Urothelium cell line (cell line): ENCODE measurements at regions not wholly inside any gene's neighbourhood (a gene's known extent, or its start where the extent isn't known, plus 50 kb on each side); places are given as distances from the start of the nearest gene placed in this dataset.

Experiments
- DNase-seq: peaks from one replicate; pipeline ENCODE4 v3.0.0; 2011; ENCODE audit warnings: low spot score, mixed read lengths
- FAIRE-seq: peaks from 2 replicates; lab custom pipeline; 2011; peaks lifted over from hg19 to GRCh38; lab: Jason Lieb, UNC

DNA sequence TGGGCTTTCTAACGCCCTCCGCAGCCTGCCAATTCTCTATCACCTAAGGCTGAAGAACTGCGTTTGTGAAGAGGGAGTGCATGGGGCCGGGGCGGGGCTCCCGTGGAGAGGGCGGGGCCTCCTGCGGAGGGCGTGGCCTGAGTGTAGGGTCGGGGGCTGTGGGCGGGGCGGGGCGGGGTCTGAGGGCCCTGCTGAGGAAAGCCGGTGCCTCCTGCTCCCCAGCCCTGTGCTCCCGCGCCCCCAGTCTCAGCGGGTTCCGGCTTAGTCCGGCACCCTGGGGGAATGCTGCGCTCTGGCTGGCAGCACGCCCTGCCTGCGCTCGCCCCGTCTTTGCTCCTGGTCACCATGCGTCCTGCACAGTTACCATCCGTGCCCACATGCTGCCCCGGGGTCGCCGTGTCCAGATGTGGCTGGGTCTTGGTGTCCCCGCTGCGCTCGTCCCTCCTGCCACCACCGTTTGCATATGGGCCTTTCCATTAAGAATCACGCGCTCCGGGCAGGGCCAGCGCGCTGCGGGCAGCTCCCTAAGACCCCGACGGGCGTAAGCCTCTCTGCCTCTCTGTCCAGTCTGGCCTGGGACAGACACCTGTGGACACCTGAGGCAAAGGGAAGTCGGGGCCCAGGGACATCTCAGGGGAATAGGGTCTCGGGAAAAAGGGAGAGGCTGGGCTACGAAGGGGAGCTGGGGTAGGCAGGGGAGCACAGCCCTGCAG lies 144.0 kb upstream of the RET start:
- DNase-seq, result no peak
- peak; percentile 87 for FAIRE-seq

DNA sequence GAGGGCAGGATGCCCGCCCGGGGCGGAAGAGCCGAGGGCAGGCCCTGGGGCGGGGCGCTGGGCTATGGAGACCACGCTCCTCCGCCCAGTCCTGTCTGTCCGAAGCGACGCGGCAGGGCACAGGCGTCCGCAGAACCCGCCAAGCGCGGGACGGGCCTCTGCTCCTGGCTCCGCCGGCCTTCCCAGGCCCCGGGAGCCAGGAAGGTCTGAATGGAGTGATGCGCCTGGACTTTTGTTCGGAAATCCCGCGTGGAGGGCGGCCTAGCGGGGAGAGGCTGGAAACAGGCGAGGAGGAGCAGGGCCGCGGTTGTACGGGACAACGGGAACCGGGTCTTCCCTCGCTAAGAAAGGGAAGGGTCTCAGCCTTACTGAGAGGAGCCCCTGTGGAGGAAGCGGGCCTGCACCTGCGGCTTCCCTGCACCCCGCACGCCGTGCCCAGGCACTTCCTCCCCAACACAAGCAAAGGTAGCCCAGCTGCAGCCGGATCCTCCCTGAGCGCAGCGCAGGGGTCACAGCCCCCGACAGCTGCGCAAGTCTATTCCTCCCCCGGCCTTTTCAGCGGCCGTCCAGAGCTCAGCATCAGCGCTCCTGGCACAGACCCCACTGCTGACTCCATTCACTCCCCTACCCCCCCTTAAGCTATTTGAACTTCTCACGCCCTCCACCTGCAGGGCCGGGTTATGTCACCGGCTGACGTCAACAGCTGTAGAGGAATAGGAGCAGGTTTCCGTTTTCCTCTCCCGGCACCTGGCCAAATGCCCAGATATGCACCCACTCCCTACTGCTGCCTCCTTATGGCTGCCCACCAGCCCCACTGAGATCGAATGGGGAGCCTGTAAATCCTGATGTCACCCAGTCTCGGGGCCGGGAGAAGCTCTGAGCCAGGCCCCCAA lies 143.2 kb upstream of the RET start:
- FAIRE-seq, result no peak
- no peak for DNase-seq

DNA sequence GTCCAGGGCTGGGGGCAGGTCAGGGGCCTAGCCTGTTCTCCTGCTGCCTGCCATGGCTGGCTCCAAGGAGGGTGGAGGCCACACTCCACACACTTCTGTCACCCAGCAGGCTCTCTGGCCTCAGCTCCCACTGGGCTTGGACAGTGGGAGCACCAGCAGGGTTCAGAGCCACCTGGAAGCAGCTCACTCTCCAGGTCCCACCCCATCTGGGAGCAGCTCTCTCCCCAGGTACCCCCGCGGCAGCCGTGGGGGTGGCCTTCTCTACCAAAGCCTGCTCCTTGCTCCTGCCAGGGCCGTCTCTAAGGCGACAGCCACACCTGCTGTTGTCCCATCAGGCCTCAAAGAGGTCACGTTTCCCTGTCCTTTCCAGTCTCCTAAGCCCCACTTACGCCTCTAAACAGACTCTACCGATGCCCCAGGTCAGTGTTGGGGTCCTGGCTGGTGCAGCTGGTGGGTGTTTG lies 142.5 kb upstream of the RET start:
- peak; percentile 20 for FAIRE-seq
- no peak for DNase-seq

DNA sequence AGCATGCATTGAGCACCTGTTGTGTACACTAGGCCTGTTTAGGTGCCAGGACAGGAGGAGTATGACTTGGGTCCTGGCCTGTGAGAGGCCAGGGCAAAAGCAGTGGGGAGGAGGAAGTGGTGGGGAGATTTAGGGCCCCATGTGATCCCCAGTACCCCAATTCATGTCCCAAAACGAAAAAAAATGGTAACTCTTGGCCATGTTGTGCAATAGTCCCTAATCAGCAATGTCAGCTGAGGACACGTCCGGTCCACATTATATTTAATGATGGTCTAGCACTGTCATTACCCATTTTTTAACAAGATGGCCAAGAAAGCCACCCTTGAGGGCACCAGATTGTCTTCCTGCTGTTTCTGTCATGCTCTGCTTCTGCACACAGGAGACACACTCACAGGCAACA lies 142.0 kb upstream of the RET start:
- no peak for DNase-seq
- peak; percentile 75 for FAIRE-seq

DNA sequence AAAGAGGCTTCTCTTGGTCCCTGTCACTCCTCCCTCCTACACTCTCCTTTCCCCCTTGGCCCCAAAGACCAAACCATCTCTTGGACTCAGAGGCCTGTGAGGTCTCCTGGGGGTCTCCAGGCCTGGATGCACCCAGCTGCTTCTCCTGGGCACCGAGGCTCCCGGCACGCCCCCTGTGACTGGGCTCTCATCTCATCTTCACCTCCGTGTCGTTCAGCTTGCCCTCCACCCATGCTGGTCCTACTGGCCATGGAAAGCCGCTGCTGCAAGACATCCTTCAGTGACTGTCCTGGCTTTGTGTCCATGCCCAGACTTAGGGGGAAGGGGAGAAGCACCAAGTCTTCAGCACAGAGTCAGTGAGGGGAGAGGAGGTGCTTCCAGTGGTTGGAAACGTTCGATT lies 141.4 kb upstream of the RET start:
- FAIRE-seq, result peak; percentile 61
- no peak for DNase-seq

DNA sequence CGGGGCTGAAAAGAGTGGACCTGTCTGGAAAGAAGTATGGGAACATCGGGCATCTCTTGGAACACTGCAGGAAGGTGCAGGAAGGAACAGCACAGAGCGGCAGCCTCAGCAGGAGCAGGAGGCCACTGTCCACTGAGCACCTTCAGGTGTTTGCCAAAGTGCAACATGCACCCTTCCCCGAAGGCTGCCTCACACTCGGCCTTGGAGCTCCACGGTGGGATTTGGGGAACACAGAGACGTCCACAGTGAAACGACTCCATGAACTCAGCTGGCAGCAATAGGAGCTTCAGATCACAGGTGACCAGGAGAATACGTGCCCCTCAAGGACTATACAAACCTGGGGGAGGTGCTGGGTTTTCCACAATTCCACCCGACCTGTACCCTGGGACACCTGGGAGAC lies 140.3 kb upstream of the RET start:
- FAIRE-seq (no peak), DNase-seq (no peak)

DNA sequence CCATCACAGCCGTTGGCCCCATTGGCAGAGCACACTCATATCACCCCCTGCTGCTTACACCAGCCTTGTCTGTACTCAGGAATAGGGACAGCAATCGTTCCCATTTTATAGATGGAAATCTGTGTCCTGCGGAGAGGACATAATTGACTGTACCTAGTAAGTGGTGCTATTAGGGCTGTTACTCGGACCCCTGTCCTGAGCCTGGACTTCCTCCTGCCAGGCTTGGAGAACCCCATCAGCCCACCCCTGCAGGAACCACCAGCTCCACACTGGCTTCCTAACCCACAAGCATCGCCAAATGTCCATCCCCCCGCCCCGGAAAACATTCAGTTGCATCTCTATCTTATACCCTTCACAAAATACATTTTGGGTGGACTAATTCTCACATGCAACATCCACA lies 139.8 kb upstream of the RET start:
- DNase-seq (no peak), FAIRE-seq (no peak)

DNA sequence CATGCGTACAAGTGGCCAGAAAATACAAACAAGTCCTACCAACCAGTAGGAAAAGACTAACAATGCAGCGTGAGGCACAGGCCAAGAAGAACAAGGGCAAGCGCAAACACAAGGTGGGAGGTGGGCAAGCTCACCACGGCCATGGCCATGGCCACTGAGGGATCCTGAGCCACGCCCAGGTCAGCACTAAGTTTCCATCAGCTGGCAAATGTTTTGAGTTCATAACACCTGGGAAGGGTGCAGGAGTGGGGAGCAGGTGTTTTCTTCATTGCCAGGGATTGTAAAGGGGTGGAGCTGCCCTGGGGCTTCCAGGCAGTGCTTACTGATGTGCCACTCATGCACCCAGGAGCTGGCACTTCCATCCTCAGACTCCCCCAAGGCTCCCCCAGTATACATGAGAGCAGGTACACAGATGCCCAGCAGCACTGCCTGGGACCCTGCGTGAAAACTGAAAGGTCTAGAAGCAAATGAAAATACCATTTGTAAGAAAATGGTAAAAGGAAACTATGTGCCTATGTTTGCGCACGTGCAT lies 139.2 kb upstream of the RET start:
- peak; percentile 58 for FAIRE-seq
- DNase-seq, result no peak

DNA sequence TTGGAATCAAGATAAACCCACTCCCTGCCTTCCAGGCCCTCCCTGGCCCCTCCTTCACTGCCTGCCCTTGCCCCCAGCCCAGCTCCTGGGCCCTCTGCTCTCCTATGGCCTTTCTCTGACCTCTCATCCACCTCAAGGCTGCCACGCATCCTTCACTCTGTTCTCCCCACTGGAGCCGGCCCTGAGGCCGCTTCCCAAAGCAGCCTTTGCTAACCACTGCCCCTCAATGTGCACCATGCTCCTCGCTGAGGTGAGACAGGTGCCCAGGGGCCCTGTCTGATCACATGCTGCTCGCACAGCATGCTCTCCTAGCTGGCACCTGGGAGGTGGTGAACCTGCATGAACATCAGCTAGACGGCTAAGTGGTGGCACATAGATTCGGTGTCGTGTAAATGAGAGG lies 138.5 kb upstream of the RET start:
- FAIRE-seq (peak; percentile 71), DNase-seq (no peak)

DNA sequence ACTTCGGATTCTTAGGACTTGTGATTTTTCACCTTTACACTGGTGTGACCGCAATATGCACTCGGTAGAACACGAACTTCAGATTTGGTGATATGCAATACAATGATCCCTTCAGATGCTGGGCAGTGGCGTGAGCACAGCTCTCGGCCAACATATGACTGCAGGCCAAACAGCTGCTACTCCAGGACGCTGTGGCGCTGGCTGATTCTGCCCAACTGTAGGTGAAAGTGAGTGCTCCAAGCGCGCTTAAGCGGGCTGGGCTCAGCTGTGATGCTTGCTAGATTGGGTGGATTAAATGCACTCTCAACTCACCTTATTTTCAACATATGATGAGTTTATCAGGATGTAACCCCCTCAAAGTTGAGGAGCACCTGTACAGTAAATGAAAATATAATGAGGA lies 137.6 kb upstream of the RET start:
- FAIRE-seq (no peak), DNase-seq (no peak)

DNA sequence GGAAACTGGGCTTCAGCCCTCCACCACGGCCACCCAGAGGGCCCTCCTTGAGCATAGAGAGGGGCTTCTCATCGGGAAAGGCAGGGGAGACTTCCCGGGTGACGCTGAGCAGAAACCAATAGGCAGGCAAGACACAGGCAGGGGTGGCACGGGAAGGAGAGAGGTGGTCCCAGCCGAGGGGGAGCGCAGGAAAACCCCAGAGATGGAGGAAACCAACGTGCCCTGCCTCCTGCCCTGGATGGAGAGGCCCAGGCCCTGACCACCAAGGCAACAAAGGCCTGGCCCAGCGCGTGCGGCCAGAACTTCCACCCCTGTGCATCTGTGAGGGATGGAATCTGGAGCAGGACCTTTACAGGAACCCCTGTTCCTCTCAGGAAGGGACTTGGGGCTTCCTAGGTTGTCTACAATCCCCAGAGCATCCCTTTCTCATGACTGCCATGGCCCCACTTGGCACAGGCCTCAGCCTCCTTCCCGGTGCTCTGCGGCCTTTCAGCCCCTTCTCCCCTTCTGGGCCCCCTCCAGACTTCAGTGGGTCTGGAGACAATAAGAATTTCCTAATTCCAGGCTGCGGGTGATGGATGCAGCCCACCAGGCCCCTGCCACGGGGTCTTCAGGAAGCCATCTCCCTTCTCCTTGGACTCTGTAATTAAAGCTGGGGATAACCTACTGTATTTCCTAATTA lies 137.0 kb upstream of the RET start:
- no peak for FAIRE-seq

DNA sequence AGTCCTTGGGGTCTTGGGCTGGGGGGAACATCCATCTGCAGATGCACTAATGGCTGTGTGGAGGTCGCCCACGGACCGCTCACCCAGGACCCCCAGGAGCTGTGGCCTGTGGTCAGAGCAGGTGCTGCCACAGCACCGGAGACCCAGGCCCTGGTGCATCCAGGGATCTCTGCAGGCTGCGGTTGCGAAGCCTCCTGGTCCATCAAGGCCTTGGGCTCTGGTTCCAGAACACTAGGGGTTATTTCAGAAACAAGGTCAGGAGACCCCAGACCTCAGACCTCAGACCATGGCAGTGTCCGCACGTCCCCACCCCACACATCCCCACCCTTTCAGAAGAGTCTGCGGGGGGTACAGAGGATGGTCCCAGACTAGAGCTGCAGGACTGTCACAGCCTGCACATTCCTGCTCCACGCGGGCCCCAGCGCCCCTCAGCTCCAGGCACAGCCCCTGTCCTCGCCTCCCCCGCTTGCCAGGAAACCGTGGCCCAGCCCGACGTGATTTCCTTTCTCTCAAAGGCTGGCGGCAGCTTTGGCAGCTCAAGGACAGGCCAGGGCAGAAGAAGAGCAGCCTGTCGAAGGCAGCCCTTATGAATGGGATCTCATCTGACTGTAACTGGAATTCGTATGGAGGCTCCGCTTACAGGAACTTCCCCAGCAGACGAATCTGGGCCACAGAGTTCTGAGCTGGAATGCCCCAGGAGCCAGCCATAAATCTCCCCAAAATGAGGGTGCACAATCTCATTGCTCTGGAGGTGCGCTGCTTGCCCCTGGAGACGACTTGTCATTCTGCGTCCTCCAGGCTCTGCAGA lies 136.2 kb upstream of the RET start:
- DNase-seq, result no peak
- no peak for FAIRE-seq

More for the DNA sequence above, 137.0 kb upstream of the RET start:
- DNase-seq, result no peak

DNA sequence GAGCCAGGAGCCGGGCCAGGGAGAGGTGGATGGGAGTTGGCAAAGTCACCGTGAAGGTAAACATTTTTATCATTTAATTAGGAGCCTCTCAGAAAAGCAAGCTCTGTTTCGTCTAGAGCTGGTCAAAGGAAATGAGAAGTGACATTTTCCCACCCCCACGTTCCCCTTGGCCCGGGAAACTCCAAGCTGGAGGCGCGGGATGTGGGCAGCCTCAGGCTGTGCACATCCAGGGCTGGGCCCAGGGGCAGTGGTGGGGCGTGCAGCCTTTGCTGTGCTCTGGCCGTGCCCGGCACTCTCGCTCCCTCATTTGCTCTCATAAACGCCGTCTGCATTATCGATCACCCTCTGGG lies 135.6 kb upstream of the RET start:
- DNase-seq (no peak), FAIRE-seq (no peak)

DNA sequence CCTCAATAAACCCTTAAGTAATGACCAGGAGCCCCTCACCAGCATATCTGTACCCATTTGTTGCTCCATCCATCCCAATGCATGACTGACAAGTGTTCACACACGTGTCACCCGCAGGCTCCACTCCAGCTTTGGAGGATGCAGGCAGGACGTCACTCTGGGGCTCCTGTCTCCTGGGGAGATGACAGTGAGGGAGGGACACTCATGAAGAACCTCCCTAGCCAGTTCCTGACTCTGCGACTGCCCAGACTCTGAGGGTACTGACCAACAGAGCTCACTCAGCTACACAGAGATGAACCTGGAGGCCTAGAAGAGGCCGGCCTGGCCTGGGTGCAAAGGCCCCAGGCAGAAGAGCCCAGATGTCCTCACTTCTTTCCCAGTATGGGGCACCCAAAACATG lies 135.1 kb upstream of the RET start:
- FAIRE-seq (no peak), DNase-seq (no peak)

DNA sequence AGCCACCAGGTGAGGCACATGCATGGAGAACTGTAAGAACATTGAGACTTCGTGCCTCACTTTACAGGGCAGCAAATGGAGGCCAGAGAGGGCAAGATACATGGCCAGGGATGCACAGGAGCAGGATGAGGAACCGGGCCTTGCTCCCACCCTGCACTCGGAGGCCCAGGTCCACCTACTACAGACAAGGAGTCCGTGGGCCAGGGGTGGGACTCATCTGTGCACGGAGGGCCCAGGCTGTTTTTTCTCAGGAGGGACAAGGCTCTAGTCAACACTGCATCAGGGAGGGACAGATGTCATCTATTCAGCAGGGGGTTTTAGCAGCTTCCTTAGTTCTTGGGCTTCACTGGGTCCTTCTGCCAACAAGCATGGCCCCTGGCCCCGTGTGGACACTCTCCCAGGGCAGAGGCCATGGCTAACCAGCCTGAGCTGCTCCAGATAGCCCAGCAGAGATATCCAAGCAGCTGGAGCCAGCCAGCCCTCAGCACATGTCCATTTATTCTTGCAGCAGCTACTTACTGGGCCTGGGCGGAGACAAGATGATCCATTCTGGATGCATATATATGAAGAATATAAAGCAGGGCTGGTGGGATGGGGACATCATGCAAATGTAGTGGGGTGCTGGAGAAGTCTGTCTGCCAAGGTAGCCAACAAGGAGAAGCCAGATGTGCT lies 134.5 kb upstream of the RET start:
- DNase-seq (no peak), FAIRE-seq (peak; percentile 46)

DNA sequence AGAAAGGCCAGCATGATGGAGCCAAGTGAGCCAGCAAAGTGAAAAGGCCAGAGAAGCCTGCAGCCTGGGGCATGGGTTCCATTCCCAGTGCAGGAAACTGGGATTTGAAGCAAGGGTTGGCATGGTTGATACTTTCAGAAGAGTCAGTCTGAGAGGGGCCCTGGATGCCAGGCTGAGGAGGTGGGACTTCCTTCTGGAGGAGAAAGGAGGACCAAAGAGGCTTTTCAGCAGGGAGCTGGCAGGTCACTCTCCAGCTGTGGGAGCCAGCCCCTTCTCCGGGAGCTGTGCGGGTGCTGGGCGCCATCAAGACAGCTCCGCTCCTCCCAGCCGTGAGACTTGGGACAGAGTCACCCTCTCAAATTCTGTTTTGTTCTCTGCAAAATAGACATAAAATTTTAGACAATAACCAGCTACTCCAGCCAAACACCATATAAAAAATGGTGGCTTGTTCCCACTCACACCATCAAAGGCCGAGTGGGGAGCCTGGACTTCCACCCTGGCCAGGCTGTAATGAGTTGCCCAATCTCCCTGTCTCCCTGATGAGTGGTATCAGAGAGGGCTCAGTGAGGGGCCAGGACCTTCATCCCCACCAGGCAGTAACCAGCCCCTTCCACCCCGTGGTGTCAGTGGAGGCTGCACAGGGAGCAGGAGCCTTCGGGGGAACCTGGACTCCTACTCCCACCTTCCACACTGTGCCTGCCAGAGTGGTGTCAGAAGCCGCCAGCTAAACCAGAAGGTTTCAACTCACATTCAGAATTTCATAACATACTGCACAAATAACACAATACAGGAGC lies 133.6 kb upstream of the RET start:
- DNase-seq (no peak), FAIRE-seq (no peak)

DNA sequence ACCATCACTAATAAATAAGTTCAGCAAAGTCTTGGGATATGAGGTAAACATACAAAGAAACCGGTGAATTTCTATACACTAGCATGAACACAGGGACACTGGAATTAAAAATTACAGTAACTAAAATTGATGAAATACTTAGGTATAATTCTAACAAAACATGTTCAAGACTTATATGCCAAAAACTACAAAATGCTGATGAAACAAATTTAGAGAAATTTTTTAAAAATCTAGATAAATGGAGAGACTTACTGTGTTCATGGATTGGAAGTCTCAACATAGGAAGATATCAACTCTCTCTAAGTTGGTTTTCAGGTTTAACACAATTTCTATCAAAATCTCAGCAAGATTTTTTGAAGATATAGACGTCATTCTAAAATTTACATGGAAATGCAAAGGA lies 128.8 kb upstream of the RET start:
- DNase-seq (no peak), FAIRE-seq (no peak)

DNA sequence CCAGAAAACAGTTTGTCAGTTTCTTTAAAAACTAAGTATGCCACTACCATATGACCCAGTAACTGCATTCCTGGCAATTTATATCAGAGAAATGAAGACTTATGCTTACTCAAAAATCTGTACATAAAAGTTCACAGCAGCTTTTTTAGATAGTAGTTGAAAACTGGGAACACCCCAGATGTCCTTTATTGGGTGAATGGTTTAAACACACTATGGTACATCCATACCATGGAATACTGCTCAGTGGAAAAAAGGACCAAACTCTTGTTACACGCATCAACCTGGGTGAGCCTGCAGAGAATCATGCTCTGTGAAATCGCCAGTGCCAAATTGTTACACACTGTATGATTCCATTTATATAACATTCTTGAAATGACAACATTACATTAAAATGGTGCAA lies 127.6 kb upstream of the RET start:
- peak; percentile 80 for FAIRE-seq
- no peak for DNase-seq
